DND-41 (cell line): ENCODE measurements at regions not wholly inside any gene's neighbourhood (a gene's known extent, or its start where the extent isn't known, plus 50 kb on each side); places are given as distances from the start of the nearest gene placed in this dataset.

Experiments used
- ATAC-seq: fragments of 200-7000 bp; cut with Tn5 transposase; 3 replicates; pipeline ENCODE4 v1.9.1; 2021; ENCODE audit warnings: low read depth; ENCODE audit not compliant: insufficient read depth
- DNase-seq: peaks from one replicate; pipeline ENCODE4 v3.0.0-alpha.2; 2020
- H2AFZ ChIP-seq: 2 replicates; pipeline ENCODE4 v1.6.0; 2012; ENCODE audit warnings: low read depth, low read length
- H3K27ac ChIP-seq: 2 replicates; pipeline ENCODE4 v1.5.1; 2012; ENCODE audit warnings: low read length, inconsistent platforms
- H3K27me3 ChIP-seq: fragments of 200-600 bp; sonication (generic); 2 replicates; pipeline ENCODE4 v1.6.0; 2012; ENCODE audit warnings: low read length, mild to moderate bottlenecking, inconsistent platforms; ENCODE audit not compliant: insufficient read depth, poor library complexity
- H3K36me3 ChIP-seq: 2 replicates; pipeline ENCODE4 v1.5.1; 2012; ENCODE audit warnings: low read length, inconsistent platforms; ENCODE audit not compliant: insufficient read depth
- H3K4me1 ChIP-seq: 2 replicates; pipeline ENCODE4 v1.5.1; 2012; ENCODE audit warnings: mild to moderate bottlenecking, low read length; ENCODE audit not compliant: insufficient read depth
- H3K4me2 ChIP-seq: 2 replicates; pipeline ENCODE4 v1.6.0; 2012; ENCODE audit warnings: mild to moderate bottlenecking, moderate library complexity, low read length, inconsistent platforms; ENCODE audit not compliant: insufficient read depth
- H3K4me3 ChIP-seq, 2 experiments: fragments of 200-600 bp in 1 of 2; shearing (Covaris generic) in 1 of 2; 2 replicates each; pipeline ENCODE4 v1.5.1; 2012 to 2016; ENCODE audit warnings: inconsistent platforms in 2 of 2, low read length in 2 of 2, mild to moderate bottlenecking in 2 of 2, low read depth in 1 of 2, moderate library complexity in 1 of 2
- H3K79me2 ChIP-seq: 2 replicates; pipeline ENCODE4 v1.6.0; 2012; ENCODE audit warnings: low read length, inconsistent platforms; ENCODE audit not compliant: insufficient read depth
- H3K9ac ChIP-seq: 2 replicates; pipeline ENCODE4 v1.6.0; 2012; ENCODE audit warnings: low read depth, mild to moderate bottlenecking, inconsistent platforms, low read length, moderate library complexity
- H3K9me3 ChIP-seq: 2 replicates; pipeline ENCODE4 v1.5.1; 2012; ENCODE audit warnings: low read length, moderate library complexity, mild to moderate bottlenecking, inconsistent platforms; ENCODE audit not compliant: insufficient read depth, severe bottlenecking
- H4K20me1 ChIP-seq: 2 replicates; pipeline ENCODE4 v1.6.0; 2012; ENCODE audit warnings: low read length; ENCODE audit not compliant: insufficient read depth
- CTCF ChIP-seq: IDR thresholded peaks from 2 replicates; pipeline ENCODE4 v1.5.1; 2012; ENCODE audit warnings: borderline replicate concordance, low read length, moderate library complexity, mild to moderate bottlenecking; ENCODE audit not compliant: poor library complexity, severe bottlenecking; ENCODE audit errors: extremely low read depth
- EZH2 ChIP-seq: IDR thresholded peaks from 3 replicates; pipeline ENCODE4 v1.6.1; 2012; ENCODE audit warnings: borderline replicate concordance, low read depth, mild to moderate bottlenecking, moderate library complexity, low read length, inconsistent platforms; ENCODE audit not compliant: severe bottlenecking

DNA sequence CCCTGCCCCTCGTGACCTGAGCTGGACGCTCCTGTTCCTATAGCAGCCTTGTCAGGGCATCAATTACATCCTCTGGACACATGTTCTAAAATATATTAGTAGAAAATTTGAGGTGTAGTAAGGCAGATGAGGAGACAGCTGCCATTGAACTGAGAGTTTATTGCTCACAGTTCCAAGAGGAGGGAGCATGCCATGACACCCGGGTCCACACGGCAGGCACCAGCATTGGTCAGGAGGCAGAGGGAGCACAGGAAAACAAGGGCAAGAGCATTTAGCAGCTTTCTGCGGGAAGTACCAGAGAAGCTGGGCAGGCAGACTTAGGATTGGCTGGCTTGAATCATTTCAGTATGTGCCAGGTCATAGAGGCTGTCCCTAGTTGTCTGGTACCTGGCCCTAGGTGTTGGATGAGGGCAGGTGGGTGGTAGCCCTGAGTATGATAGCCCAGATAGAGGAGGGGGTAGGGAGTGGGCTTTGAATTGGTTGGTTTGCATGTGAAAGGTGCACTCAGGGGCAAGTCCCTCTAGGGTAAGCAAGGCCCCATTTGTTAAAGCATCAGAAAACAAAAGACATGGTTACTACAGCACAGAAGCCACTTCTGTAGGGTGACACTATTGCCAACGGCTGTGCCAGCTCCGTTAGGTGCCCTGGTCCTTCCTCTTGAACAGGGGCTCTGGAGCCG lies 223.6 kb upstream of the RAB4A start:
- no peak for ATAC-seq

DNA sequence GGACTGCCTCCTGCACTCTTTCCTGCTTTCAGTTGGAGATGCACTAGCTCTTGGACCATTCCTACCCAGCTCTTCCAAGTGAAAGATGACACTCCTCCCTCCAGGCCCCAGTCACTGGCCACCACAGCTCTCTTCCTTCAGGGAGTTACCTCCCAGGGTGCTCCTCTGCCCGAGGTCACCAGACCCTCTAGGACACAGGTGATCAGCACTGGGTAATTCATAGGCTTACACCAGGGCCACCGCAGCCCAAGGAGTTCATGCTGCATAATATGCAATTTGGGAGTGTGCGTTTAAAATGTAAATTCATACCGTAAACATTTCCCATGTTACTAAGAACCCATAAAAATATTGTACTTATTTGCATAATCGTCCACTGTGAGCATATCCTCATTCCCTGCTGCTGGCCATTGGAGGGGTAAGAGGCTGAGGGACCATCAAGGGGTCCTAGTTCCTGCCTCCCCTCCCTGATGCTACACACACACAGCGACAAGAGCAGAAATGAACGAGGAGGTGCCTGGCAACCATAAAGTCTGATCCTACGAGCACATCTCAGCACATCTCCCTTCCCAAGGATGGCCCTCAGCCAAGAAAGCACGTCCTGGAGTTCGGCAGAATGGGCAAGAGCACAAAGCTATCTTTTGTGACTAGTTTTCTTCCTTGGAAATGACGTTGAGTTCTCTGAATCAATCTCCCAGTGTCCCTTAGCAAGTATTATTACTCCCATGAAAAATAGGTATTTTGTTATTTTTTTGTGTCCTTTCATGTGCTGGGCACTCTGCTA lies 222.9 kb upstream of the RAB4A start:
- Histone ChIP-seq H4K20me1 (no peaks in the 10 kb centered on the region), H3K9ac (no peak overlapping the region), H3K36me3 (no peaks in the 10 kb centered on the region), H2AFZ (no peak overlapping the region), H3K27ac (no peak overlapping the region), H3K4me3 (no peak overlapping the region), H3K4me1 (no peaks in the 10 kb centered on the region), H3K9me3 (no peaks in the 10 kb centered on the region), H3K27me3 (peaks cover 8% of the 10 kb centered on the region), H3K4me2 (no peak overlapping the region), H3K79me2 (no peaks in the 10 kb centered on the region)
- DNase-seq = no peak
- no peak for ATAC-seq
- TF ChIP-seq CTCF (no peak), EZH2 (no peak)

More for the DNA sequence above, 223.6 kb upstream of the RAB4A start:
- no peaks in the 10 kb centered on the region for H3K4me1 ChIP-seq
- no peak overlapping the region for H2AFZ ChIP-seq
- no peak overlapping the region for H3K9ac ChIP-seq
- TF ChIP-seq EZH2 (no peak), CTCF (no peak)
- no peaks in the 10 kb centered on the region for H4K20me1 ChIP-seq
- H3K4me2 ChIP-seq = no peak overlapping the region
- H3K36me3 ChIP-seq = no peaks in the 10 kb centered on the region
- H3K4me3 ChIP-seq = no peak overlapping the region
- H3K79me2 ChIP-seq = no peaks in the 10 kb centered on the region
- H3K27me3 ChIP-seq = peaks cover 9% of the 10 kb centered on the region
- H3K9me3 ChIP-seq = no peaks in the 10 kb centered on the region
- H3K27ac ChIP-seq = no peak overlapping the region
- DNase-seq = no peak

GRCh38 chr1:229048896-229049295 lies 222.0 kb upstream of the RAB4A start:
- no peak overlapping the region for H3K9ac ChIP-seq
- H3K4me1 ChIP-seq = no peaks in the 10 kb centered on the region
- H3K9me3 ChIP-seq = no peaks in the 10 kb centered on the region
- H2AFZ ChIP-seq = no peak overlapping the region
- no peak overlapping the region for H3K4me2 ChIP-seq
- no peaks in the 10 kb centered on the region for H4K20me1 ChIP-seq
- H3K79me2 ChIP-seq = no peaks in the 10 kb centered on the region
- peaks cover 3% of the 10 kb centered on the region for H3K27me3 ChIP-seq
- H3K27ac ChIP-seq = no peak overlapping the region
- TF ChIP-seq CTCF (no peak), EZH2 (no peak)
- H3K36me3 ChIP-seq = no peaks in the 10 kb centered on the region
- no peak for DNase-seq
- ATAC-seq = no peak
- no peak overlapping the region for H3K4me3 ChIP-seq
